SU-DHL-6 (cell line): ENCODE measurements at regions not wholly inside any gene's neighbourhood (a gene's known extent, or its start where the extent isn't known, plus 50 kb on each side); places are given as distances from the start of the nearest gene placed in this dataset.
"Not testable (repeated sequence)": the region's sequence is repeated elsewhere in the genome, so short reads cannot be mapped to it uniquely, and the experiment has no call there.

Source experiments
- H2AFZ ChIP-seq: fragments of 200-600 bp; sonication (generic); 2 replicates; pipeline ENCODE4 v1.6.1; 2014; ENCODE audit warnings: low read depth, mild to moderate bottlenecking, moderate library complexity, mixed read lengths, antibody characterized with exemption, low read length; ENCODE audit not compliant: severe bottlenecking
- H3F3A ChIP-seq: fragments of 200-600 bp; shearing (Covaris generic); 2 replicates; pipeline ENCODE4 v1.6.0; 2016; ENCODE audit warnings: antibody characterized with exemption, mild to moderate bottlenecking; ENCODE audit not compliant: insufficient read depth
- H3K27ac ChIP-seq: fragments of 200-600 bp; sonication (generic); 2 replicates; pipeline ENCODE4 v1.5.1; 2016; ENCODE audit warnings: low read depth, mild to moderate bottlenecking, low read length, moderate library complexity, mixed read lengths
- H3K27me3 ChIP-seq: fragments of 200-600 bp; sonication (generic), shearing (Covaris generic); 2 replicates; pipeline ENCODE4 v1.6.0; 2014; ENCODE audit warnings: mild to moderate bottlenecking, low read length
- H3K36me3 ChIP-seq: fragments of 200-600 bp; sonication (generic); 2 replicates; pipeline ENCODE4 v1.6.1; 2014; ENCODE audit warnings: mild to moderate bottlenecking, low read length, mixed read lengths
- H3K4me2 ChIP-seq: fragments of 300-600, 200-600 bp; shearing (Covaris generic), sonication (generic); 2 replicates; pipeline ENCODE4 v1.6.0; 2014; ENCODE audit warnings: low read length, low read depth, mild to moderate bottlenecking; ENCODE audit not compliant: poor library complexity, severe bottlenecking
- H3K4me3 ChIP-seq: fragments of 200-600 bp; sonication (generic); 2 replicates; pipeline ENCODE4 v1.5.1; 2014; ENCODE audit warnings: antibody characterized with exemption, low read length, mild to moderate bottlenecking, mixed read lengths; ENCODE audit not compliant: insufficient read depth, poor library complexity, severe bottlenecking
- H3K79me2 ChIP-seq: fragments of 200-600 bp; sonication (generic); 2 replicates; pipeline ENCODE4 v1.6.1; 2014; ENCODE audit warnings: mild to moderate bottlenecking, low read length, moderate library complexity; ENCODE audit not compliant: insufficient read depth
- H3K9ac ChIP-seq: fragments of 200-600 bp; sonication (generic); 2 replicates; pipeline ENCODE4 v1.7.0; 2014; ENCODE audit warnings: mild to moderate bottlenecking, low read length
- H3K9me2 ChIP-seq: fragments of 200-600 bp; sonication (generic); replicated peaks from 2 replicates; pipeline ENCODE4 v1.6.1; 2014; ENCODE audit warnings: low read length; ENCODE audit not compliant: insufficient read depth
- H3K9me3 ChIP-seq: fragments of 200-600 bp; sonication (generic); 2 replicates; pipeline ENCODE4 v1.6.1; 2014; ENCODE audit warnings: low read length, mixed read lengths; ENCODE audit not compliant: insufficient read depth
- H4K20me1 ChIP-seq: fragments of 200-600 bp; sonication (generic); 2 replicates; pipeline ENCODE4 v1.6.1; 2014; ENCODE audit warnings: low read depth, mild to moderate bottlenecking, antibody characterized with exemption, low read length, moderate library complexity, mixed read lengths
- CTCF ChIP-seq: fragments of 200-600 bp; sonication (generic); IDR thresholded peaks from one replicate; pipeline ENCODE4 v1.5.1; 2017; ENCODE audit warnings: antibody characterized with exemption, mild to moderate bottlenecking, low read length, moderate library complexity; ENCODE audit not compliant: insufficient read depth, poor library complexity, severe bottlenecking
- EZH2phosphoT487 ChIP-seq: fragments of 200-600 bp; sonication (generic), shearing (Covaris generic); conservative IDR thresholded peaks from 2 replicates; pipeline ENCODE4 v1.6.1; 2018; ENCODE audit warnings: mild to moderate bottlenecking, antibody characterized with exemption, low read length, moderate library complexity, mixed read lengths

DNA sequence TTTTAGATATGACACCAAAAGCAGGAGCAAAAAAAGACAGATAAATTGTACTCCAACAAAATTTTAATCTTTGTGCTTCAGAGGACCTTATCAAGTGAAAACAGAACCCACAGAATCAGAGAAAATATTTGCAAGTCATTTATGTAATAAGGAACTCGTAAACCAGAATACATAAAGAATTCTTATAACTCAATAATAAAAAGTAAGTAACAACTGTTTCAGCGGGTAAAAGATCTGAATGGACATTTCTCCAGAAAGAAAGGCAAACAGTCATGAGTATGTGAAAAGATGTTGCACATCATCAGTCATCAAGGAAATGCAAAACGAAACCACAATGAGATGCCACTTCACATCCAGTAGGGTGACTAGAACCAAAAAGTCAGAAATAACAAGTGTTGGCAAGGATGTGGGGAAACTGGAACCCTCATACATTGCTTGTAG, 167.7 kb upstream of the KCTD7 start:
- Histone ChIP-seq H3K9ac (no peak overlapping the region), H2AFZ (no peak overlapping the region), H3K4me2 (no peak overlapping the region), H3K9me3 (no peaks in the 10 kb centered on the region), H3K27ac (no peak overlapping the region), H3K9me2 (no peaks in the 10 kb centered on the region), H3K36me3 (no peaks in the 10 kb centered on the region), H3K4me3 (no peak overlapping the region), H4K20me1 (no peaks in the 10 kb centered on the region), H3K27me3 (no peaks in the 10 kb centered on the region), H3F3A (no peaks in the 10 kb centered on the region), H3K79me2 (no peaks in the 10 kb centered on the region)
- TF ChIP-seq CTCF (no peak), EZH2phosphoT487 (no peak)

- H3K27me3 ChIP-seq, H3F3A ChIP-seq, H3K4me2 ChIP-seq, H3K9me2 ChIP-seq, H3K27ac ChIP-seq, H3K79me2 ChIP-seq, H3K36me3 ChIP-seq, H2AFZ ChIP-seq, H4K20me1 ChIP-seq, H3K9ac ChIP-seq, H3K9me3 ChIP-seq, H3K4me3 ChIP-seq: not testable (repeated sequence)
These were observed 167.3 kb upstream of the KCTD7 start for GRCh38 chr7:66461397-66461796.

- H3K27ac ChIP-seq, H3K4me3 ChIP-seq, H3K9ac ChIP-seq, H3K4me2 ChIP-seq, H3K9me3 ChIP-seq, H3K79me2 ChIP-seq, H3K9me2 ChIP-seq, H3F3A ChIP-seq, H3K27me3 ChIP-seq, H2AFZ ChIP-seq, H3K36me3 ChIP-seq, H4K20me1 ChIP-seq: not testable (repeated sequence)
These were observed 165.8 kb upstream of the KCTD7 start for GRCh38 chr7:66462831-66463230.

DNA sequence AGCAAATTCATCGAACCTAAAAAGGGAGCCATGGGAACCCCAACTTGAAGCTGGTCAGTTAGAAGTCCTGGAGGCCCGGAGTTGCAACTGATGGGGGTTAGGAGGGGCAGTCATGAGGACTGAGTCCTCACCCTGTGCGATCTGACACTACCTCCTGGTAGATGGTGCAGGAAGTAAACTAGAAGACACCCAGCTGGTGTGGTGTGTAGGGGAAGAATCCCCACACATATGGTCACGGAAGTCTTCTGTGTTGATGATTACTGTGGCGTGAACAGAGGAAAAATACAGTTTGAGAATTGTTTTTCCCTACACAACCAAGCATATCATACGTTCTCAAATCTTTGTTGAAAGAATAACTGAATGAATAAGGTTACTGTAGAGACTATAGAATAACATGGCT, 164.6 kb upstream of the KCTD7 start:
- Histone ChIP-seq H3K9ac (no peak overlapping the region), H3F3A (no peaks in the 10 kb centered on the region), H3K4me3 (no peak overlapping the region), H3K27me3 (no peaks in the 10 kb centered on the region), H2AFZ (no peak overlapping the region), H3K4me2 (no peak overlapping the region), H3K9me3 (no peaks in the 10 kb centered on the region), H3K27ac (no peak overlapping the region), H3K36me3 (no peaks in the 10 kb centered on the region), H4K20me1 (no peaks in the 10 kb centered on the region), H3K9me2 (no peaks in the 10 kb centered on the region), H3K79me2 (no peaks in the 10 kb centered on the region)
- TF ChIP-seq EZH2phosphoT487 (no peak), CTCF (no peak)
